ENCODE measurements at regions not wholly inside any gene's neighbourhood (a gene's known extent, or its start where the extent isn't known, plus 50 kb on each side); places are given as distances from the start of the nearest gene placed in this dataset.

DNA sequence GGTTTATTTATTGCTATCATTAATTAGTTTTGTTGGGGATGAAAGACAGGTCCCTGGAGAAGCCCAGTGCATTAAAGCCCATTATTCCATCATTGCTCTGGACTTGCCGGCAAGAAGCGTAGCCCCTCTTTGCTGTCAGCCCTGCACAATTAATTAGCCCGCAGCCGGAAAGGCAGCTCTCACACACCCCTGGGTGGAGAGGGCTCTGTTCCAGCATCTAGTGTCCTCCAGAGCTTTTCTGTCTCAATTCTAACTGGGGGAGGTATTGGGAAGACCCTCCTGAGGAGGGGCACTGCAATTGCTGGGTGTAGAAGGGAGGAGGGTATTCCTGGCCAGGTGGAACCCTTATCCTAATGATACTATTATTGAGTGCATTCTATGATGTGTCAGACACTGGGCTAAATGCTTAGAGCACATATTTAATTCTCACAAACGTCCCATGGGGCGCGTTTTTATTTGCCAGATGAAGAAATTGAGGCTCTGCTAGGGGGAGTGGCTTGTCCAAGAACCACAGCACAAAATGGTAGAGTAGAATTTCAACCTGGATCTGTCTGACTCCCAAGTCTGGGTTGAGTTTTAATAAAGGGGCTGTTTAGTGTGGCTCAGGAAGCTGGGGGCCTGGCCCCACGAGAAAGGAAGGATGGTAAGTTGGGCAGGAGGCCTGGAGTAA, 148.1 kb upstream of the PCBD1 start:
- no peak for TF ChIP-seq ZNF3 (CRISPR knock-in tag; IDR thresholded peaks at IDR 0.05)
- no peak for TF ChIP-seq MED1 (CRISPR knock-in tag; IDR thresholded peaks at IDR 0.05; ENCODE audit: borderline replicate concordance)
- TF ChIP-seq, protein P1, sequence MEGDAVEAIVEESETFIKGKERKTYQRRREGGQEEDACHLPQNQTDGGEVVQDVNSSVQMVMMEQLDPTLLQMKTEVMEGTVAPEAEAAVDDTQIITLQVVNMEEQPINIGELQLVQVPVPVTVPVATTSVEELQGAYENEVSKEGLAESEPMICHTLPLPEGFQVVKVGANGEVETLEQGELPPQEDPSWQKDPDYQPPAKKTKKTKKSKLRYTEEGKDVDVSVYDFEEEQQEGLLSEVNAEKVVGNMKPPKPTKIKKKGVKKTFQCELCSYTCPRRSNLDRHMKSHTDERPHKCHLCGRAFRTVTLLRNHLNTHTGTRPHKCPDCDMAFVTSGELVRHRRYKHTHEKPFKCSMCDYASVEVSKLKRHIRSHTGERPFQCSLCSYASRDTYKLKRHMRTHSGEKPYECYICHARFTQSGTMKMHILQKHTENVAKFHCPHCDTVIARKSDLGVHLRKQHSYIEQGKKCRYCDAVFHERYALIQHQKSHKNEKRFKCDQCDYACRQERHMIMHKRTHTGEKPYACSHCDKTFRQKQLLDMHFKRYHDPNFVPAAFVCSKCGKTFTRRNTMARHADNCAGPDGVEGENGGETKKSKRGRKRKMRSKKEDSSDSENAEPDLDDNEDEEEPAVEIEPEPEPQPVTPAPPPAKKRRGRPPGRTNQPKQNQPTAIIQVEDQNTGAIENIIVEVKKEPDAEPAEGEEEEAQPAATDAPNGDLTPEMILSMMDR (IDR thresholded peaks at IDR 0.05 in 2 of 3, conservative IDR thresholded peaks at IDR 0.05 in 1 of 3; ENCODE audit: insufficient read depth in 2 of 3, low read depth in 1 of 3, low read length in 3 of 3), result no peak
- no peak for TF ChIP-seq KAT7 (CRISPR knock-in tag; IDR thresholded peaks at IDR 0.05; ENCODE audit: borderline replicate concordance)

Measured in K562 (cell line).